ENCODE measurements at regions not wholly inside any gene's neighbourhood (a gene's known extent, or its start where the extent isn't known, plus 50 kb on each side); places are given as distances from the start of the nearest gene placed in this dataset.

- Mint-ChIP-seq H3K27ac (no peak overlapping the region), H3K36me3 (ENCODE audit: low read depth) (no peaks in the 10 kb centered on the region), H3K4me1 (ENCODE audit: low read depth) (no peaks in the 10 kb centered on the region), H3K27me3 (no peaks in the 10 kb centered on the region), H3K9me3 (peaks cover 11% of the 10 kb centered on the region), H3K4me3 (no peak overlapping the region)
- DNase-seq = no peak
Observed at GRCh38 chr4:182073278-182073677, 169.9 kb upstream of the TENM3 start.

GRCh38 chr4:182074139-182074538 lies 169.1 kb upstream of the TENM3 start:
- no peaks in the 10 kb centered on the region for H3K27me3 Mint-ChIP-seq
- no peak for DNase-seq
- H3K27ac Mint-ChIP-seq = no peak overlapping the region
- no peaks in the 10 kb centered on the region for H3K36me3 Mint-ChIP-seq (ENCODE audit: low read depth)
- no peak overlapping the region for H3K4me3 Mint-ChIP-seq
- H3K9me3 Mint-ChIP-seq = peaks cover 11% of the 10 kb centered on the region
- H3K4me1 Mint-ChIP-seq (ENCODE audit: low read depth) = no peaks in the 10 kb centered on the region

GRCh38 chr4:182074810-182075209 lies 168.4 kb upstream of the TENM3 start:
- no peak overlapping the region for H3K4me3 Mint-ChIP-seq
- no peaks in the 10 kb centered on the region for H3K4me1 Mint-ChIP-seq (ENCODE audit: low read depth)
- no peak overlapping the region for H3K27ac Mint-ChIP-seq
- H3K9me3 Mint-ChIP-seq = peaks cover 11% of the 10 kb centered on the region
- no peaks in the 10 kb centered on the region for H3K36me3 Mint-ChIP-seq (ENCODE audit: low read depth)
- DNase-seq = no peak
- H3K27me3 Mint-ChIP-seq = no peaks in the 10 kb centered on the region

GRCh38 chr4:182082910-182083309 lies 160.3 kb upstream of the TENM3 start:
- Mint-ChIP-seq H3K4me3 (no peak overlapping the region), H3K27ac (no peak overlapping the region), H3K27me3 (no peaks in the 10 kb centered on the region), H3K4me1 (ENCODE audit: low read depth) (no peaks in the 10 kb centered on the region), H3K36me3 (ENCODE audit: low read depth) (no peaks in the 10 kb centered on the region), H3K9me3 (peaks cover 6% of the 10 kb centered on the region)
- no peak for DNase-seq

GRCh38 chr4:182083671-182084410 lies 159.4 kb upstream of the TENM3 start:
- H3K27me3 Mint-ChIP-seq = no peaks in the 10 kb centered on the region
- H3K4me3 Mint-ChIP-seq = no peak overlapping the region
- H3K27ac Mint-ChIP-seq = no peak overlapping the region
- H3K4me1 Mint-ChIP-seq (ENCODE audit: low read depth) = no peaks in the 10 kb centered on the region
- H3K36me3 Mint-ChIP-seq (ENCODE audit: low read depth) = no peaks in the 10 kb centered on the region
- no peak for DNase-seq
- peaks cover 6% of the 10 kb centered on the region for H3K9me3 Mint-ChIP-seq

- H3K9me3 Mint-ChIP-seq = peaks cover 6% of the 10 kb centered on the region
- H3K27ac Mint-ChIP-seq = no peak overlapping the region
- H3K4me1 Mint-ChIP-seq (ENCODE audit: low read depth) = no peaks in the 10 kb centered on the region
- H3K27me3 Mint-ChIP-seq = no peaks in the 10 kb centered on the region
- no peaks in the 10 kb centered on the region for H3K36me3 Mint-ChIP-seq (ENCODE audit: low read depth)
- no peak overlapping the region for H3K4me3 Mint-ChIP-seq
- no peak for DNase-seq
Observed at GRCh38 chr4:182085051-182085480, 158.1 kb upstream of the TENM3 start.

GRCh38 chr4:182089326-182089725 lies 153.9 kb upstream of the TENM3 start:
- Mint-ChIP-seq H3K9me3 (peaks cover 7% of the 10 kb centered on the region), H3K4me3 (no peak overlapping the region), H3K27me3 (no peaks in the 10 kb centered on the region), H3K4me1 (ENCODE audit: low read depth) (no peaks in the 10 kb centered on the region), H3K36me3 (ENCODE audit: low read depth) (no peaks in the 10 kb centered on the region), H3K27ac (no peak overlapping the region)
- no peak for DNase-seq

GRCh38 chr4:182090186-182090585 lies 153.0 kb upstream of the TENM3 start:
- Mint-ChIP-seq H3K4me3 (no peak overlapping the region), H3K27ac (no peak overlapping the region), H3K9me3 (peaks cover 10% of the 10 kb centered on the region), H3K36me3 (ENCODE audit: low read depth) (no peaks in the 10 kb centered on the region), H3K27me3 (no peaks in the 10 kb centered on the region), H3K4me1 (ENCODE audit: low read depth) (no peaks in the 10 kb centered on the region)
- no peak for DNase-seq

- no peak overlapping the region for H3K4me3 Mint-ChIP-seq
- no peak for DNase-seq
- peaks cover 10% of the 10 kb centered on the region for H3K9me3 Mint-ChIP-seq
- H3K4me1 Mint-ChIP-seq (ENCODE audit: low read depth) = no peaks in the 10 kb centered on the region
- H3K27me3 Mint-ChIP-seq = no peaks in the 10 kb centered on the region
- H3K27ac Mint-ChIP-seq = no peak overlapping the region
- H3K36me3 Mint-ChIP-seq (ENCODE audit: low read depth) = no peaks in the 10 kb centered on the region
Observed at GRCh38 chr4:182091128-182091527, 152.1 kb upstream of the TENM3 start.

- no peak for DNase-seq
- Mint-ChIP-seq H3K4me1 (ENCODE audit: low read depth) (no peaks in the 10 kb centered on the region), H3K4me3 (no peak overlapping the region), H3K27ac (no peak overlapping the region), H3K27me3 (no peaks in the 10 kb centered on the region), H3K36me3 (ENCODE audit: low read depth) (no peaks in the 10 kb centered on the region), H3K9me3 (peaks cover 6% of the 10 kb centered on the region)
Observed at GRCh38 chr4:182093431-182093831, 149.8 kb upstream of the TENM3 start.

GRCh38 chr4:182093935-182094334 lies 149.3 kb upstream of the TENM3 start:
- no peak overlapping the region for H3K27ac Mint-ChIP-seq
- no peak for DNase-seq
- H3K4me3 Mint-ChIP-seq = no peak overlapping the region
- H3K9me3 Mint-ChIP-seq = peaks cover 6% of the 10 kb centered on the region
- no peaks in the 10 kb centered on the region for H3K36me3 Mint-ChIP-seq (ENCODE audit: low read depth)
- H3K27me3 Mint-ChIP-seq = no peaks in the 10 kb centered on the region
- no peaks in the 10 kb centered on the region for H3K4me1 Mint-ChIP-seq (ENCODE audit: low read depth)

GRCh38 chr4:182101618-182102017 lies 141.6 kb upstream of the TENM3 start:
- Mint-ChIP-seq H3K9me3 (peaks cover 4% of the 10 kb centered on the region), H3K27me3 (no peaks in the 10 kb centered on the region), H3K27ac (no peak overlapping the region), H3K36me3 (ENCODE audit: low read depth) (no peaks in the 10 kb centered on the region), H3K4me1 (ENCODE audit: low read depth) (no peaks in the 10 kb centered on the region), H3K4me3 (no peak overlapping the region)
- no peak for DNase-seq

GRCh38 chr4:182102576-182102975 lies 140.6 kb upstream of the TENM3 start:
- Mint-ChIP-seq H3K9me3 (peaks cover 4% of the 10 kb centered on the region), H3K27ac (no peak overlapping the region), H3K4me3 (no peak overlapping the region), H3K36me3 (ENCODE audit: low read depth) (no peaks in the 10 kb centered on the region), H3K27me3 (no peaks in the 10 kb centered on the region), H3K4me1 (ENCODE audit: low read depth) (no peaks in the 10 kb centered on the region)
- DNase-seq = no peak

- Mint-ChIP-seq H3K4me1 (ENCODE audit: low read depth) (no peaks in the 10 kb centered on the region), H3K27ac (no peak overlapping the region), H3K9me3 (peaks cover 4% of the 10 kb centered on the region), H3K27me3 (no peaks in the 10 kb centered on the region), H3K4me3 (no peak overlapping the region), H3K36me3 (ENCODE audit: low read depth) (no peaks in the 10 kb centered on the region)
- no peak for DNase-seq
Observed at GRCh38 chr4:182103614-182104319, 139.4 kb upstream of the TENM3 start.

GRCh38 chr4:182105416-182105815 lies 137.8 kb upstream of the TENM3 start:
- Mint-ChIP-seq H3K4me3 (no peak overlapping the region), H3K27me3 (no peaks in the 10 kb centered on the region), H3K4me1 (ENCODE audit: low read depth) (no peaks in the 10 kb centered on the region), H3K9me3 (peaks cover 4% of the 10 kb centered on the region), H3K27ac (no peak overlapping the region), H3K36me3 (ENCODE audit: low read depth) (no peaks in the 10 kb centered on the region)
- DNase-seq = no peak
